Body of pancreas (tissue), 4 donors: ENCODE measurements at regions not wholly inside any gene's neighbourhood (a gene's known extent, or its start where the extent isn't known, plus 50 kb on each side); places are given as distances from the start of the nearest gene placed in this dataset.

ENCODE experiments used
- CTCF ChIP-seq, 7 experiments: fragments of 450-650 bp in 4 of 7; fragments of 200-600 bp in 3 of 7; sonication (generic) in 3 of 7; IDR thresholded peaks; one replicate each; pipeline ENCODE4 v1.5.1; 2016 to 2019; ENCODE audit warnings: antibody characterized with exemption in 7 of 7
- POLR2A ChIP-seq, 3 donors: fragments of 450-650 bp; IDR thresholded peaks; one replicate each; pipeline ENCODE4 v1.6.1; 2016; ENCODE audit warnings: antibody characterized with exemption in 3 of 3, mild to moderate bottlenecking in 2 of 3

GRCh38 chr4:136121426-136121825 is 1410.9 kb downstream of the PCDH18 start:
- no peak for TF ChIP-seq CTCF (IDR thresholded peaks at IDR 0.05)
- TF ChIP-seq POLR2A (IDR thresholded peaks at IDR 0.05) = no peak
